ENCODE measurements at regions not wholly inside any gene's neighbourhood (a gene's known extent, or its start where the extent isn't known, plus 50 kb on each side); places are given as distances from the start of the nearest gene placed in this dataset.

DNA sequence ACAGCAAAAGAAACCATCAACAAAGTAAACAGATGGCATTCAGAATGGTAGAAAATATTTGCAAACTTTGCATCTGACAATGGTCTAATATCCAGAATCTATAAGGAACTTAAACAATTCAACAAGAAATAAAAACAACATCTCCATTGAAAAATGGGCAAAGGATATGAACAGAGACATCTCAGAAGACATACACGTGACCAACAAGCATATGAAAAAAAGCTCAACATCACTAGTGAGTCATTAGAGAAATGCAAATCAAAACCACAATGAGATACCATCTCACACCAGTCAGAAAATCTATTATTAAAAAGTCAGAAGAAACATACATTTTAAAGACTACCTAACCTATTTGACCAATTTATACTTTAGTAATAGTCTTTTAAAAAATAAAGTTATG, 571.3 kb upstream of the NRG3 start:
- TF ChIP-seq, protein P1, sequence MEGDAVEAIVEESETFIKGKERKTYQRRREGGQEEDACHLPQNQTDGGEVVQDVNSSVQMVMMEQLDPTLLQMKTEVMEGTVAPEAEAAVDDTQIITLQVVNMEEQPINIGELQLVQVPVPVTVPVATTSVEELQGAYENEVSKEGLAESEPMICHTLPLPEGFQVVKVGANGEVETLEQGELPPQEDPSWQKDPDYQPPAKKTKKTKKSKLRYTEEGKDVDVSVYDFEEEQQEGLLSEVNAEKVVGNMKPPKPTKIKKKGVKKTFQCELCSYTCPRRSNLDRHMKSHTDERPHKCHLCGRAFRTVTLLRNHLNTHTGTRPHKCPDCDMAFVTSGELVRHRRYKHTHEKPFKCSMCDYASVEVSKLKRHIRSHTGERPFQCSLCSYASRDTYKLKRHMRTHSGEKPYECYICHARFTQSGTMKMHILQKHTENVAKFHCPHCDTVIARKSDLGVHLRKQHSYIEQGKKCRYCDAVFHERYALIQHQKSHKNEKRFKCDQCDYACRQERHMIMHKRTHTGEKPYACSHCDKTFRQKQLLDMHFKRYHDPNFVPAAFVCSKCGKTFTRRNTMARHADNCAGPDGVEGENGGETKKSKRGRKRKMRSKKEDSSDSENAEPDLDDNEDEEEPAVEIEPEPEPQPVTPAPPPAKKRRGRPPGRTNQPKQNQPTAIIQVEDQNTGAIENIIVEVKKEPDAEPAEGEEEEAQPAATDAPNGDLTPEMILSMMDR (IDR thresholded peaks at IDR 0.05; ENCODE audit: insufficient read depth, low read length) = no peak
- TF ChIP-seq POLR2AphosphoS5 (IDR thresholded peaks at IDR 0.05; ENCODE audit: low read depth) (no peak), GABPA (IDR thresholded peaks at IDR 0.05; ENCODE audit: low read depth) (no peak), SPI1 (IDR thresholded peaks at IDR 0.05; ENCODE audit: borderline replicate concordance, low read depth) (no peak)
- TF ChIP-seq, protein P2, sequence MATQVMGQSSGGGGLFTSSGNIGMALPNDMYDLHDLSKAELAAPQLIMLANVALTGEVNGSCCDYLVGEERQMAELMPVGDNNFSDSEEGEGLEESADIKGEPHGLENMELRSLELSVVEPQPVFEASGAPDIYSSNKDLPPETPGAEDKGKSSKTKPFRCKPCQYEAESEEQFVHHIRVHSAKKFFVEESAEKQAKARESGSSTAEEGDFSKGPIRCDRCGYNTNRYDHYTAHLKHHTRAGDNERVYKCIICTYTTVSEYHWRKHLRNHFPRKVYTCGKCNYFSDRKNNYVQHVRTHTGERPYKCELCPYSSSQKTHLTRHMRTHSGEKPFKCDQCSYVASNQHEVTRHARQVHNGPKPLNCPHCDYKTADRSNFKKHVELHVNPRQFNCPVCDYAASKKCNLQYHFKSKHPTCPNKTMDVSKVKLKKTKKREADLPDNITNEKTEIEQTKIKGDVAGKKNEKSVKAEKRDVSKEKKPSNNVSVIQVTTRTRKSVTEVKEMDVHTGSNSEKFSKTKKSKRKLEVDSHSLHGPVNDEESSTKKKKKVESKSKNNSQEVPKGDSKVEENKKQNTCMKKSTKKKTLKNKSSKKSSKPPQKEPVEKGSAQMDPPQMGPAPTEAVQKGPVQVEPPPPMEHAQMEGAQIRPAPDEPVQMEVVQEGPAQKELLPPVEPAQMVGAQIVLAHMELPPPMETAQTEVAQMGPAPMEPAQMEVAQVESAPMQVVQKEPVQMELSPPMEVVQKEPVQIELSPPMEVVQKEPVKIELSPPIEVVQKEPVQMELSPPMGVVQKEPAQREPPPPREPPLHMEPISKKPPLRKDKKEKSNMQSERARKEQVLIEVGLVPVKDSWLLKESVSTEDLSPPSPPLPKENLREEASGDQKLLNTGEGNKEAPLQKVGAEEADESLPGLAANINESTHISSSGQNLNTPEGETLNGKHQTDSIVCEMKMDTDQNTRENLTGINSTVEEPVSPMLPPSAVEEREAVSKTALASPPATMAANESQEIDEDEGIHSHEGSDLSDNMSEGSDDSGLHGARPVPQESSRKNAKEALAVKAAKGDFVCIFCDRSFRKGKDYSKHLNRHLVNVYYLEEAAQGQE (IDR thresholded peaks at IDR 0.05; ENCODE audit: insufficient replicate concordance, low read depth) = no peak

Measured in HL-60 (cell line).